HepG2 (cell line): ENCODE measurements at regions not wholly inside any gene's neighbourhood (a gene's known extent, or its start where the extent isn't known, plus 50 kb on each side); places are given as distances from the start of the nearest gene placed in this dataset.

ENCODE experiments used
- ATAC-seq: fragments of 200-7000 bp; cut with Tn5 transposase; 3 replicates; pipeline ENCODE4 v1.9.1; 2020; ENCODE audit warnings: mild to moderate bottlenecking, moderate library complexity
- BruUV-seq: library from RNA; stranded (reverse); fragments of 400-500 nt; replicated peaks from 2 replicates; lab custom pipeline; 2021; lab: Mats Ljungman, UMichigan
- CTCF ChIA-PET: fragments of 300-600 bp; formaldehyde crosslinking; extraction: SDS; loops from one replicate; lab custom pipeline; 2021; ENCODE audit warnings: low total read pairs, inconsistent platforms, low intra/inter-chr PET ratio; lab: Yijun Ruan, JAX
- POLR2A ChIA-PET: fragments of 350-600 bp; sonication (Branson Sonifier 250); formaldehyde crosslinking; loops from one replicate; lab custom pipeline; 2020; ENCODE audit warnings: antibody characterized with exemption, inconsistent platforms; lab: Yijun Ruan, JAX
- DNase-seq: peaks from one replicate; pipeline ENCODE4 v3.0.0-alpha.2; 2015; ENCODE audit warnings: low spot score
- FAIRE-seq: peaks from 3 replicates; lab custom pipeline; 2011; peaks lifted over from hg19 to GRCh38; lab: Jason Lieb, UNC
- H2AFZ ChIP-seq: one replicate; pipeline ENCODE4 v1.6.1; 2011; ENCODE audit warnings: low read length, inconsistent platforms
- H3K27ac ChIP-seq: fragments of 300-600 bp; 3 replicates; pipeline ENCODE4 v1.8.0; 2011; ENCODE audit warnings: mixed run types, mild to moderate bottlenecking, mixed read lengths, low read length, inconsistent platforms; ENCODE audit not compliant: insufficient read depth; ENCODE audit errors: extremely low read length
- H3K27me3 ChIP-seq, 2 experiments: fragments of 200-600 bp in 1 of 2; 2 replicates in 1 of 2; 3 replicates in 1 of 2; pipeline versions ENCODE4 v1.6.0 to v1.8.0; 2011; ENCODE audit warnings: low read length in 2 of 2, mild to moderate bottlenecking in 2 of 2, moderate library complexity in 2 of 2, inconsistent platforms in 1 of 2; ENCODE audit not compliant: insufficient read depth in 2 of 2, control insufficient read depth in 1 of 2
- H3K36me3 ChIP-seq, 2 experiments: fragments of 200-600 bp in 1 of 2; replicated peaks in 1 of 2; 2 replicates in 1 of 2; 3 replicates in 1 of 2; pipeline versions ENCODE4 v1.5.1 to v1.8.0; 2011; ENCODE audit warnings: low read length in 2 of 2, inconsistent platforms in 1 of 2; ENCODE audit not compliant: insufficient read depth in 2 of 2, control insufficient read depth in 1 of 2
- H3K4me1 ChIP-seq: 2 replicates; pipeline ENCODE4 v1.5.1; 2012; ENCODE audit warnings: low read length, inconsistent platforms; ENCODE audit not compliant: insufficient read depth
- H3K4me2 ChIP-seq: 2 replicates; pipeline ENCODE4 v1.6.0; 2011; ENCODE audit warnings: low read depth, low read length, inconsistent platforms
- H3K4me3 ChIP-seq, 3 experiments: fragments of 200-600 bp in 1 of 3; sonication (generic), shearing (Covaris generic) in 1 of 3; replicated peaks in 1 of 3; 2 replicates each; pipeline ENCODE4 v1.5.1; 2011 to 2016; ENCODE audit warnings: low read length in 3 of 3, inconsistent platforms in 2 of 3, low read depth in 2 of 3, mild to moderate bottlenecking in 2 of 3, control low read depth in 1 of 3, mixed read lengths in 1 of 3; ENCODE audit not compliant: insufficient read depth in 1 of 3
- H3K79me2 ChIP-seq: one replicate; pipeline ENCODE4 v1.6.1; 2011; ENCODE audit warnings: low read length, inconsistent platforms; ENCODE audit not compliant: insufficient read depth
- H3K9ac ChIP-seq: 2 replicates; pipeline ENCODE4 v1.6.0; 2011; ENCODE audit warnings: mild to moderate bottlenecking, low read depth, low read length, inconsistent platforms; ENCODE audit not compliant: insufficient read depth
- H3K9me3 ChIP-seq: 2 replicates; pipeline ENCODE4 v1.5.1; 2012; ENCODE audit warnings: mild to moderate bottlenecking, low read length
- H4K20me1 ChIP-seq: 2 replicates; pipeline ENCODE4 v1.6.0; 2011; ENCODE audit warnings: inconsistent platforms, mild to moderate bottlenecking, low read length, moderate library complexity; ENCODE audit not compliant: insufficient read depth
- CBX2 ChIP-seq, 2 experiments: fragments of 200-600 bp in 1 of 2; sonication (generic); formaldehyde crosslinking in 1 of 2; IDR thresholded peaks; 2 replicates each; pipeline versions ENCODE4 v1.7.0 to v1.8.1; 2018 to 2022; ENCODE audit warnings: low read depth in 2 of 2, low read length in 1 of 2, mild to moderate bottlenecking in 1 of 2, missing genetic modification reagents in 1 of 2
- GATAD2A ChIP-seq: IDR thresholded peaks from 2 replicates; pipeline ENCODE4 v1.6.1; 2016
- JUNB ChIP-seq: sonication (generic); formaldehyde crosslinking; IDR thresholded peaks from 2 replicates; pipeline ENCODE4 v1.8.0; 2022; ENCODE audit warnings: missing genetic modification reagents, mild to moderate bottlenecking, borderline replicate concordance
- KLF13 ChIP-seq: sonication (generic); formaldehyde crosslinking; IDR thresholded peaks from 2 replicates; pipeline ENCODE4 v1.4.0; 2020; ENCODE audit warnings: mild to moderate bottlenecking, missing genetic modification reagents
- MBNL3 ChIP-seq: fragments of 250-450 bp; sonication (Bioruptor Pico); conservative IDR thresholded peaks from 2 replicates; pipeline ENCODE4 v1.8.0; 2022; ENCODE audit warnings: mild to moderate bottlenecking, inconsistent platforms
- MLXIP ChIP-seq: sonication (generic); formaldehyde crosslinking; IDR thresholded peaks from 2 replicates; pipeline ENCODE4 v1.9.0; 2021; ENCODE audit warnings: missing genetic modification reagents, borderline replicate concordance
- NFATC3 ChIP-seq: sonication (generic); formaldehyde crosslinking; IDR thresholded peaks from 2 replicates; pipeline ENCODE4 v1.5.1; 2020; ENCODE audit warnings: mild to moderate bottlenecking, missing genetic modification reagents
- NR2F1 ChIP-seq, 2 experiments: fragments of 450-650 bp in 1 of 2; formaldehyde crosslinking in 1 of 2; IDR thresholded peaks; 2 replicates each; pipeline versions ENCODE4 v1.5.0 to v1.6.1; 2016 to 2020; ENCODE audit warnings: mild to moderate bottlenecking in 1 of 2, missing compliant biosample characterization in 1 of 2, missing genetic modification reagents in 1 of 2, moderate library complexity in 1 of 2
- POLR2AphosphoS5 ChIP-seq: IDR thresholded peaks from 2 replicates; pipeline ENCODE4 v1.6.1; 2012; ENCODE audit warnings: low read depth, low read length
- RELA ChIP-seq: sonication (generic); formaldehyde crosslinking; IDR thresholded peaks from 2 replicates; pipeline ENCODE4 v1.4.0; 2020; ENCODE audit warnings: missing genetic modification reagents
- RXRA ChIP-seq: sonication (generic); formaldehyde crosslinking; IDR thresholded peaks from 2 replicates; pipeline ENCODE4 v1.5.1; 2020; ENCODE audit warnings: missing genetic modification reagents
- SP4 ChIP-seq: sonication (generic); formaldehyde crosslinking; IDR thresholded peaks from 2 replicates; pipeline ENCODE4 v1.8.1; 2023; ENCODE audit warnings: mild to moderate bottlenecking, missing genetic modification reagents
- ZHX2 ChIP-seq, 2 experiments: sonication (generic) in 1 of 2; formaldehyde crosslinking in 1 of 2; IDR thresholded peaks; 2 replicates each; pipeline versions ENCODE4 v1.6.1 to v1.9.0; 2014 to 2022; ENCODE audit warnings: antibody characterized with exemption in 1 of 2, borderline replicate concordance in 1 of 2, inconsistent platforms in 1 of 2, low read depth in 1 of 2, missing genetic modification reagents in 1 of 2
- ZNF564 ChIP-seq: sonication (generic); formaldehyde crosslinking; IDR thresholded peaks from 2 replicates; pipeline ENCODE4 v1.8.1; 2023; ENCODE audit warnings: mild to moderate bottlenecking, missing genetic modification reagents
- WGBS: methylation state at CpG from one replicate; pipeline ENCODE4 v1.1.6; 2017; ENCODE audit warnings: low lambda C conversion rate; 5-methylcytosine and 5-hydroxymethylcytosine counted together
- in situ Hi-C: cut with HindIII; loops from 2 replicates; pipeline ENCODE4 v1.10.0; 2017; ENCODE audit warnings: low pct_unique_long_range_greater_than_20kb; ENCODE audit not compliant: extremely low pct_ligation_motif_present
- intact Hi-C: fragments of 100-400 bp; cut with micrococcal nuclease; formaldehyde crosslinking; loops from one replicate; pipeline ENCODE4 v1.10.0; 2022; ENCODE audit not compliant: unreplicated experiment

- no peak for TF ChIP-seq KLF13 (CRISPR knock-in tag)
- no peak for TF ChIP-seq MBNL3 (CRISPR knock-in tag)
- no peak for TF ChIP-seq MLXIP (CRISPR knock-in tag)
- no peak for TF ChIP-seq CBX2 (IDR thresholded peaks at IDR 0.05; ENCODE audit: low read depth, low read length)
- no peak for TF ChIP-seq CBX2 (CRISPR knock-in tag; IDR thresholded peaks at IDR 0.05; ENCODE audit: low read depth)
These were observed 117.7 kb upstream of the HDAC4 start (continued) for GRCh38 chr2:239518286-239519088.

GRCh38 chr2:239517686-239518085, 116.9 kb upstream of the HDAC4 start:
- in situ Hi-C loops (no loop called here), intact Hi-C loops (no loop called here)
- Histone ChIP-seq H3K27ac (no peak overlapping the region), H3K9ac (no peak overlapping the region), H3K27me3 (peaks cover 8 to 74% of the 10 kb centered on the region in 2 experiments; a peak in 4 of 5 replicates), H3K4me1 (peaks cover 7% of the 10 kb centered on the region; the same call in 1 of the 2 replicates), H3K4me2 (no peak overlapping the region), H3K79me2 (no peaks in the 10 kb centered on the region), H3K9me3 (no peaks in the 10 kb centered on the region), H4K20me1 (no peaks in the 10 kb centered on the region), H3K4me3 (no peak overlapping the region), H2AFZ (no peak overlapping the region), H3K36me3 (no peaks in the 10 kb centered on the region)
- no TSS peak for BruUV-seq
- WGBS, result 33% methylated on average over 5 of the region's 16 CpGs
- FAIRE-seq (no peak), DNase-seq (no peak), ATAC-seq (no peak)
- POLR2A ChIA-PET, result no interaction called here
- CTCF ChIA-PET, result no interaction called here
- TF ChIP-seq GATAD2A (CRISPR knock-in tag), result no peak
- no peak for TF ChIP-seq SP4 (CRISPR knock-in tag)
- no peak for TF ChIP-seq ZHX2 (IDR thresholded peaks at IDR 0.05; ENCODE audit: low read depth)
- TF ChIP-seq ZHX2 (CRISPR knock-in tag; IDR thresholded peaks at IDR 0.05; ENCODE audit: borderline replicate concordance), result no peak
- TF ChIP-seq JUNB (CRISPR knock-in tag), result no peak
- no peak for TF ChIP-seq RELA (CRISPR knock-in tag)
- no peak for TF ChIP-seq NR2F1 (CRISPR knock-in tag; IDR thresholded peaks at IDR 0.05)
- no peak for TF ChIP-seq POLR2AphosphoS5
- no peak for TF ChIP-seq ZNF564 (CRISPR knock-in tag)
- TF ChIP-seq RXRA (CRISPR knock-in tag), result no peak
- no peak for TF ChIP-seq NFATC3 (CRISPR knock-in tag)
